GM10248 (cell line): ENCODE measurements at regions not wholly inside any gene's neighbourhood (a gene's known extent, or its start where the extent isn't known, plus 50 kb on each side); places are given as distances from the start of the nearest gene placed in this dataset.
"Not testable (repeated sequence)": the region's sequence is repeated elsewhere in the genome, so short reads cannot be mapped to it uniquely, and the experiment has no call there.

ENCODE experiments used
- CTCF ChIA-PET: fragments of 300-600 bp; sonication (Branson Sonifier 250); formaldehyde crosslinking; extraction: SDS; loops from one replicate; lab custom pipeline; 2021; ENCODE audit warnings: antibody characterized with exemption; lab: Yijun Ruan, JAX
- POLR2A ChIA-PET: fragments of 350-650 bp; sonication (Branson Sonifier 250); formaldehyde crosslinking; extraction: SDS; loops from one replicate; lab custom pipeline; 2020; ENCODE audit warnings: antibody characterized with exemption; lab: Yijun Ruan, JAX
- DNase-seq: peaks from one replicate; pipeline ENCODE4 v3.0.0; 2012; ENCODE audit errors: extremely low spot score
- TF ChIP-seq, protein P1 (sequence below): IDR thresholded peaks from 2 replicates; pipeline ENCODE4 v1.5.1; 2012; ENCODE audit warnings: mild to moderate bottlenecking, low read depth; ENCODE audit errors: extremely low read depth, missing control alignments, control extremely low read depth

DNA sequence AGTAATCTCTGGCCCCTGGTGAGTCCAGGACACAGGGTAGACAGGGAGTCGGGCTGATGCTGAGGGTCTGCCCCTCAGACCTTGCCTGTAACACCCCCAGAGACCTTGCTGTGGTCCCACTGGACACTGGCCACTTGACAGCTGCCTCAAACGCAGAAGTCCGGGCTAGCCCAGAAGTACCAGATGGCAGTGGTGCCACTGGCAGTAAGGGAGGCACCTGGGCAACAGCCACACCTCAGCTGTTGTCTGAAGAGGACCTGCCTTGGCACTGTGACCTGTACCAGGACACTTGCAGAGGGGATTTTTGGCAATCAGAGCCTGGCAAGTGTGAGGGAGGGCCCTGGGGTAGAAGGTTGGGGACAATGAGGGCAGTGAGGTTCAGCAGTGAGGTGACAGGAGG is 63.3 kb upstream of the UXT start:
- POLR2A ChIA-PET = no interaction called here
- TF ChIP-seq, protein P1, sequence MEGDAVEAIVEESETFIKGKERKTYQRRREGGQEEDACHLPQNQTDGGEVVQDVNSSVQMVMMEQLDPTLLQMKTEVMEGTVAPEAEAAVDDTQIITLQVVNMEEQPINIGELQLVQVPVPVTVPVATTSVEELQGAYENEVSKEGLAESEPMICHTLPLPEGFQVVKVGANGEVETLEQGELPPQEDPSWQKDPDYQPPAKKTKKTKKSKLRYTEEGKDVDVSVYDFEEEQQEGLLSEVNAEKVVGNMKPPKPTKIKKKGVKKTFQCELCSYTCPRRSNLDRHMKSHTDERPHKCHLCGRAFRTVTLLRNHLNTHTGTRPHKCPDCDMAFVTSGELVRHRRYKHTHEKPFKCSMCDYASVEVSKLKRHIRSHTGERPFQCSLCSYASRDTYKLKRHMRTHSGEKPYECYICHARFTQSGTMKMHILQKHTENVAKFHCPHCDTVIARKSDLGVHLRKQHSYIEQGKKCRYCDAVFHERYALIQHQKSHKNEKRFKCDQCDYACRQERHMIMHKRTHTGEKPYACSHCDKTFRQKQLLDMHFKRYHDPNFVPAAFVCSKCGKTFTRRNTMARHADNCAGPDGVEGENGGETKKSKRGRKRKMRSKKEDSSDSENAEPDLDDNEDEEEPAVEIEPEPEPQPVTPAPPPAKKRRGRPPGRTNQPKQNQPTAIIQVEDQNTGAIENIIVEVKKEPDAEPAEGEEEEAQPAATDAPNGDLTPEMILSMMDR = no peak
- CTCF ChIA-PET = no interaction called here
- DNase-seq = no peak

DNA sequence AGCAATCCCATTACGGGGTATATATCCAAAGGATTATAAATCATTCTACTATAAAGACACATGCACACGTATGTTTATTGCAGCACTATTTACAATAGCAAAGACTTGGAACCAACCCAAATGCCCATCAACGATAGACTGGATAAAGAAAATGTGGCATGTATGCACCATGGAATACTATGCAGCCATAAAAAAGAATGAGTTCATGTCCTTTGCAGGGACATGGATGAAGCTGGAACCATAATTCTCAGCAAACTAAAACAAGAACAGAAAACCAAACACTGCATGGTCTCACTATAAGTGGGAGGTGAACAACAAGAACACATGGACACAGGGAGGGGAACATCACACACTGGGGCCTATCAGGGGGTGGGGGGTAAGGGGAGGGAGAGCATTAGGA is 56.1 kb upstream of the UXT start:
- CTCF ChIA-PET, DNase-seq, POLR2A ChIA-PET: not testable (repeated sequence)

GRCh38 chrX:47712675-47713074 is 53.7 kb upstream of the UXT start:
- DNase-seq, POLR2A ChIA-PET, CTCF ChIA-PET: not testable (repeated sequence)

GRCh38 chrX:47710252-47710651 is 51.3 kb upstream of the UXT start:
- ChIA-PET CTCF (no interaction called here), POLR2A (no interaction called here)
- TF ChIP-seq, protein P1 = no peak
- DNase-seq = no peak
